H1 (cell line): ENCODE measurements at regions not wholly inside any gene's neighbourhood (a gene's known extent, or its start where the extent isn't known, plus 50 kb on each side); places are given as distances from the start of the nearest gene placed in this dataset.

Experiments used
- ATF3 ChIP-seq: IDR thresholded peaks from 2 replicates; pipeline ENCODE4 v1.6.1; 2011; ENCODE audit warnings: low read depth, mild to moderate bottlenecking, low read length; ENCODE audit not compliant: insufficient read depth
- SAP30 ChIP-seq: fragments of 300-600 bp; sonication (generic); IDR thresholded peaks from 2 replicates; pipeline ENCODE4 v1.7.1; 2012; ENCODE audit warnings: low read length, moderate library complexity, mild to moderate bottlenecking, inconsistent platforms; ENCODE audit not compliant: insufficient read depth, insufficient replicate concordance
- TBP ChIP-seq: IDR thresholded peaks from 2 replicates; pipeline ENCODE4 v1.6.1; 2011; ENCODE audit warnings: low read depth, low read length, improper control_type of control experiment
- YY1 ChIP-seq: IDR thresholded peaks from 2 replicates; pipeline ENCODE4 v1.6.1; 2011; ENCODE audit warnings: low read depth, mild to moderate bottlenecking, low read length

DNA sequence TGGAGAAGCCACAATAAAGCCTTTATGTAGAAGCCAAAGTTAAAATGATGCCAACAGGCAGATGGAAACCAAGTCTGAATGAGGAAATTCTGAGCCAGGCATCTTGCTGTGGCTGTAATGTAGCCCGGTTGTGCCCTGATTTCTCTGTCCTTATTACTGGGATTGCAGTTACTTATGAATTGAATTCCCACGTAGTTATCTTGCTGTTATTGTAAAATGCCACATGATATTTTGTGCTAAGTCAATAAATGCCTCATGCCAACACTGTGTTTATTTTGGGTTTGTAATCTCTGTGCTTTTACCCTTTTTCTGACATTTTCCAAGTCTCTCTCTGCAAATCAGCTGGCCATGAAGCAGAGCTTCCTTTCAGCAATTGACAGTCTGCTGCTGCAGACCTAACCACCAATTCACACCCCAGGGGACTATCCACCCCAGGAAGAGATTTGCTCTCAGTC lies 486.1 kb upstream of the GOLIM4 start (continued):
- no peak for TF ChIP-seq YY1
- no peak for TF ChIP-seq TBP
- TF ChIP-seq ATF3, result no peak
- no peak for TF ChIP-seq SAP30
